Memory B cell (primary cell): ENCODE measurements at regions not wholly inside any gene's neighbourhood (a gene's known extent, or its start where the extent isn't known, plus 50 kb on each side); places are given as distances from the start of the nearest gene placed in this dataset.
A peak's percentile ranks its signal among the peaks of the same experiment; 100 is the strongest.

ENCODE experiments used
- ATAC-seq: fragments of 150-1000 bp; cut with Tn5 transposase; 2 replicates; pipeline ENCODE4 v1.10.0; 2021; ENCODE audit warnings: low read depth, mild to moderate bottlenecking, moderate library complexity
- DNase-seq, 2 donors: peaks; one replicate each; pipeline ENCODE4 v3.0.0; 2022; ENCODE audit warnings: low spot score in 2 of 2
- H3K27ac Mint-ChIP-seq: one replicate; pipeline ENCODE4 v1.8.0; 2022; ENCODE audit warnings: mild to moderate bottlenecking, moderate library complexity, mixed read lengths
- H3K27me3 Mint-ChIP-seq: one replicate; pipeline ENCODE4 v1.8.0; 2022; ENCODE audit warnings: mixed read lengths
- H3K36me3 Mint-ChIP-seq: one replicate; pipeline ENCODE4 v1.8.0; 2022; ENCODE audit warnings: mild to moderate bottlenecking, mixed read lengths
- H3K4me1 Mint-ChIP-seq: one replicate; pipeline ENCODE4 v1.8.0; 2022; ENCODE audit warnings: mixed read lengths
- H3K4me3 Mint-ChIP-seq: one replicate; pipeline ENCODE4 v1.8.0; 2022; ENCODE audit warnings: mild to moderate bottlenecking, moderate library complexity, mixed read lengths
- H3K9me3 Mint-ChIP-seq: one replicate; pipeline ENCODE4 v1.8.0; 2022; ENCODE audit warnings: mixed read lengths

DNA sequence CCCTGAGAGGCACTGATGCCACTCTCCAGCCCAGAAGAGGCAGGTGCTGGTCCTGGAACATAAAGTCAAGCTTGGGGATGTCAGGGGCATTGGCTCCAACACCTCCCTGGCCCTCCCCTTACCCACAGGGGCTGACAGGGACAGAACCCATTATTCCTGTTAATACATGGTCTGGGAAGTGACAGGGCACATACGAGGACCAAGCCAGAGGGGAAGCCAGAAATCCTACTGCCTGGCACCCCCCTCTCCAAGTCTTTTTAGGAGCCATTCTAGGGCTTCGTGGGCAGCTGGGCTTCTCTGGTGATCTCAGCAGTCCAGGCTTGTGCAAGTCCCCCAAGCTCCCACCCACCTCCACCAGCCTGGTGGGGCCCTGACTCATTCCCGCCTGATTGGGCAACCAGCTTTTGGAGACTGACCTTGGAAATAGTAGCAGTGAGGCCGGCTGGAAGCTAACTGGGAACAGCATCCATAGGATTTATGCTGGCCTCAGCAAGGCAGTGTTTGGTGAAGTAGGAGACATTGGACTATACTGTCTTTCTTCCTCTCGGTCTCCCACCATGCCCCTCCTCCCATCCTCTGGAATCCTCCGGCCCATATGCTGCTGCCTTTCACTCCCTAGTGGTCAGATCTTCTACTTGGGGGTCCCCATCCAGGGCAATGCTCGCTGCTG is 86.4 kb upstream of the HK2 start:
- ATAC-seq (no peak), DNase-seq (no peak)
- Mint-ChIP-seq H3K36me3 (no peaks in the 10 kb centered on the region), H3K4me3 (no peak overlapping the region), H3K4me1 (no peaks in the 10 kb centered on the region), H3K9me3 (no peaks in the 10 kb centered on the region), H3K27ac (no peak overlapping the region), H3K27me3 (no peaks in the 10 kb centered on the region)

DNA sequence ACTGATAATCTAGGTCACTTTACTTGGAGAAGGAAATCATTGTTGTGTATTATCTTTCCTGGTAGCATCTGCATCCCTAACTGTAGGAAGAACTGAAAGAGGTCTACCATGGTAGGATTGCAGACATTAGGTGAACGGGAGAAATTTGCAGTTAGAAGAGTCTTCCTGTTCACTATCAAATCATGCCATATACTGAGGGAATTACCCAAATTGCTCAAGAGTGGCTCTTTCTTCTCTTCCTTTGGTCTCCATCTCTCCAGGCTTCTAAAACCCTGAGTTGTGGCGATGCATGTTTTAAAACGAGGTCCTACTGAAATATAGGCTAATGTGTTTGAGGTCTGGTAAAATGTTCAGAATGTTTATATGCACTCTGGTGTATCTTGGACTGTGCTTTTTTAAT is 85.3 kb upstream of the HK2 start:
- H3K4me1 Mint-ChIP-seq, result no peaks in the 10 kb centered on the region
- H3K4me3 Mint-ChIP-seq, result no peak overlapping the region
- no peaks in the 10 kb centered on the region for H3K27me3 Mint-ChIP-seq
- ATAC-seq (no peak), DNase-seq (no peak)
- no peaks in the 10 kb centered on the region for H3K9me3 Mint-ChIP-seq
- no peaks in the 10 kb centered on the region for H3K36me3 Mint-ChIP-seq
- no peak overlapping the region for H3K27ac Mint-ChIP-seq

DNA sequence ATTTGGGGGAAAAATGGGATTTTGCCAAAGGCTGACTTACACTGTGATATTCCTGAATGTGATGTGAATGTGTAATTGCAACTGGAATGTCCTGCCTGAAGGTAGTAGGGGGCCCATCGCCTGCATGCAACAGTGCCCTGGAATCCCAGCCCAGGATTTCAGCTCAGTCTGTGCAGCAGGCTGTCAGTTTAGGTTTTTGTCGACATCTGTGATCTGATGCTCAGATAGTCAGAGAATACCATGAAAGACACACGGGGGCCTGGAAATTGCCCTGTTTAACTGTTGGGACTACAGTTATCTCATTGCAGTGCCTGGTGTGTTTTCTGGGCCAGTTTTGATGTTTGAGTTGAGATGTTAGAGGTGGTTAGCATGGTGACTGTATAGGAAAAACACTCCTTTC is 84.5 kb upstream of the HK2 start:
- ATAC-seq (no peak), DNase-seq (no peak)
- H3K4me3 Mint-ChIP-seq, result no peak overlapping the region
- H3K9me3 Mint-ChIP-seq, result no peaks in the 10 kb centered on the region
- no peaks in the 10 kb centered on the region for H3K4me1 Mint-ChIP-seq
- H3K27ac Mint-ChIP-seq, result no peak overlapping the region
- H3K27me3 Mint-ChIP-seq, result no peaks in the 10 kb centered on the region
- no peaks in the 10 kb centered on the region for H3K36me3 Mint-ChIP-seq

DNA sequence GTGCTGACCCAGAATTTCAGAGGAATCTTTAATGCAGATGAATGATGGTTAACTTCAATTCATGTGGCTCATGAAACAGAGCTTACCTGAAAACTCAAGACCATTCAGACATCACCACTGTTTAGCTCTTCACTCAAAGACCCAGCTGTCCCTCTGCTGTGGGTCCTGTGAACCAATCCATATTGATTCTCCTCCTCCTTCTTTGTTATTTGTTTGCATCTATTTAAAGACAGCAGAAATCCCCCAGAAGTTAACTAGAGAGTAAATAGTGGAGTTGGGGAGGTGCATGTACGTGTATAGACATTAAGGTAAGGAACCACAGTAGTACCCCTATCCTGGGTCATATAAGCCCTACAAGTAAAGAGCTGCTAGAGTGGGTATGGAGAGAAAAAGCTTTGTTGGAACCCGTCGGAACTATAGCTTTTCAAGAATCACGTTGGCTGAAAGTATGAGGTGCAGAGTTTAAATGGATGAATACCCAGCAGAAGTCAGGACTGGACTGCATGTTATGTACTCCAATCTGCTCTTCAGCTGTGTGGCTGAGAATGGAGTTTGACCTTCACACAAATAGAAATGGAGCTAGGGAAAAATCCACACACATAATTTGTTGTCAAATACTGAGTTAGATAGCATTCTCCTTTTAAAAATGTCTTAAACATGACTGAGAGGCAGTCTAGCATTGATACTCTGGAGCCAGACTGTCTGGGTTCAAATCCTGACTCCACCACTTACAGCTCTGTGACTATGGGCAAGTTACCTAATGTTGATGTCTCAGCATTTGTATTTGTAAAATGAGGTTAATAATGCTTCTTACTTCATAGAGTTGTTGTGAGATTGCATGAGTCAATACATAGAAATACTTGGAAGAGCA is 81.7 kb upstream of the HK2 start:
- DNase-seq (no peak), ATAC-seq (no peak)
- Mint-ChIP-seq H3K9me3 (peaks cover 5% of the 10 kb centered on the region), H3K36me3 (peaks cover 5% of the 10 kb centered on the region), H3K27me3 (no peaks in the 10 kb centered on the region), H3K4me1 (peaks cover 5% of the 10 kb centered on the region), H3K27ac (no peak overlapping the region), H3K4me3 (no peak overlapping the region)

DNA sequence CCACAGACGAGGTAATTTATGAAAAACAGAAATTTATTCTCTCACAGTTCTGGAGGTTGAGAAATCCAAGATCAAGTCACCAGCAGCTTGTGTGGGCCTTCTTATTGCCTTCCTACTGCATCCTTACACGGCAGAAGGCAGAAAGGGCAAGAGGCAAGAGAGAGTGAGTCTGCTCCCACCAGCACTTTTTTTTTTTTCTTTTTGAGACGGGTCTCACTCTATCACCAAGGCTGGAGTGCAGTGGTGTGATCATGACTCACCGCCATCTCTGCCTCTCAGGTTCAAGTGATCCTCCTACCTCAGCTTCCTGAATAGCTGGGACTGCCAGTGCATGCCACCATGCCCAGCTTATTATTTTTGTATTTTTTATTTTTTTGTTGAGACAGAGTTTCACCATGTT is 78.5 kb upstream of the HK2 start:
- peaks cover 5% of the 10 kb centered on the region for H3K4me1 Mint-ChIP-seq
- no peak for ATAC-seq
- H3K9me3 Mint-ChIP-seq, result peaks cover 5% of the 10 kb centered on the region
- DNase-seq, result no peak
- no peaks in the 10 kb centered on the region for H3K27me3 Mint-ChIP-seq
- no peak overlapping the region for H3K27ac Mint-ChIP-seq
- H3K4me3 Mint-ChIP-seq, result no peak overlapping the region
- peaks cover 7% of the 10 kb centered on the region for H3K36me3 Mint-ChIP-seq

DNA sequence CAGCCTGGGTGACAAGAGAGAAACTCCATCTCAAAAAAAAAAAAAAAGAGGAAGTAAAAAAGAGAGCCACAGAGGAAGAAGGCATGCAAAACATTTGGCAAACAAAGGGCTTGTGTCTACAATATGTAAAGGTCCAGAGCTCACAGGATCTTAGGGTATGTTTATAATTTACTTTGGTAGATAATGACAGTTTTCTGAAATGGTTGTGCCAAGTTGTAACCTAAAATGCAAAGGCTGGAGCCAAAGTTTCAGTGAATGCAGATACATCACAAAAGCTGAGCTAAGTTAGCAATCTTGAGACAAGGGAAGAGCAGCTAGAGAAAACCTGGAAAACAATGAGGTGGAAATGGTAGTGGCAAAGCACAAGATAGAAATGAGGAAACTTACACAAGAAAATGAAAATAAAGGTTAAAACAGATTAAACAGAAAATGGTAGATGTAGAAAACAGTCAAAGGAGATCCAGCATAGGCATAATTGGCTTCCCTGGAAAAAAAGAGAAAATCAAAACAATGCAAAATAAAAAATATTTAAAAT is 77.5 kb upstream of the HK2 start:
- Mint-ChIP-seq H3K36me3 (peaks cover 7% of the 10 kb centered on the region), H3K27me3 (no peaks in the 10 kb centered on the region), H3K27ac (peak overlapping the region; percentile 4), H3K9me3 (peaks cover 5% of the 10 kb centered on the region), H3K4me3 (peak overlapping the region; percentile 55), H3K4me1 (peaks cover 5% of the 10 kb centered on the region)
- peak; percentile 97 for ATAC-seq
- peak in 1 of 2 donors; percentile 9 for DNase-seq

DNA sequence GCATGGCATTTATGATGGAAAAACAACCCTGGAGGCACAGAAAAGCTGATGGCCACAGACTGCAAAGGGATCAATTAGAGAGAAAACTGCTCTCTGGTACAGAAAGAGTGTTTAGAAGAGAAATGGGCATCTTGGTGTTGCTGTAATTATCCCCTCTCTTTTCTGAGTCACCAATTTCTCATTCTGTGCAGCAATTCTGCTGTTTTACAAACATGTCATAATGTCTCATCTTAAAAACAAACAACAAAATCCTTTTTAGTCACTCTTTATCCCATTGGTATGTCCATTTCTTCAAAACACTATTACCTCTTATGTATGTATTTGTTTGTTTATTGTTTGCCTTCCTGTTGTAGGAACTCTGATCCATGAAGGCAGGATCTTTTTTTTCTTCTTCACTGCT is 73.9 kb upstream of the HK2 start:
- no peak for DNase-seq
- H3K4me3 Mint-ChIP-seq, result no peak overlapping the region
- peaks cover 7% of the 10 kb centered on the region for H3K36me3 Mint-ChIP-seq
- peaks cover 5% of the 10 kb centered on the region for H3K9me3 Mint-ChIP-seq
- H3K27me3 Mint-ChIP-seq, result peaks cover 3% of the 10 kb centered on the region
- peaks cover 5% of the 10 kb centered on the region for H3K4me1 Mint-ChIP-seq
- no peak for ATAC-seq
- H3K27ac Mint-ChIP-seq, result no peak overlapping the region

DNA sequence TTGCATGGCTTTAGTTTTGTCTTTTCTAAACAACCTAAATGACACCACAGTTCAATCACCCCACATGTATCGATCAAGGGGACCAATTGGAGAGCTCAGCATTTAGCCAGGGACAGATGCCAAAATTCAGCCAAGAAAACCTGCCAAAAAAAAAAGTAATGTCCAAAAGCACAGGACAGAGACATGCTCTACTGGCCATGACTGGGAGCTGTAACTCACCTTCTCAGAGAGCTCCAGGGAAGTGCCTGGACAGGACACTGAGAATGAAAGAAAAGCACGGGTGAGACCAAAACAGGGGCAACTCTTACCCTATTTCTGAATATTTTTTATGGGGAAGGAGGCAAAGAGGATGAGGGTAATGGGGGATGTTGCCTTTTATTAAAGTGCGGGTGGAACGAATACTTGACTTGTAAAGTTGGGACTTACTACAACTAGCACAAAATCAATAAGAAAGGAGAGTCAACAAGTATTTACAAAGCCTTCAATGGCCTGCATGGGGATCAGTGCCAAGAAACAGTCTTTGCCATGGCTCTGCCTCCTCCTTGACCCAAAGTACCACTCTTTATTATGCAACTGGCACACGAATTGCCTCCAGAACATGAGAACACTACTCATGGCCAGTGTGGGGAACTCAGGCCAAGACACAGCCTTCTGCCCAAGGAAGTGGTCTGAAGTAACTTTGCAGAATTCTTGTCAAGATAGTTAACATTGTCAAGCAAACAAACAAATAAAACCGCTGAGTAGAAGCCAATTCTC is 72.9 kb upstream of the HK2 start:
- Mint-ChIP-seq H3K4me1 (peaks cover 5% of the 10 kb centered on the region), H3K4me3 (no peak overlapping the region), H3K27me3 (peaks cover 5% of the 10 kb centered on the region), H3K9me3 (peaks cover 5% of the 10 kb centered on the region), H3K36me3 (peaks cover 7% of the 10 kb centered on the region), H3K27ac (no peak overlapping the region)
- ATAC-seq (no peak), DNase-seq (no peak)

DNA sequence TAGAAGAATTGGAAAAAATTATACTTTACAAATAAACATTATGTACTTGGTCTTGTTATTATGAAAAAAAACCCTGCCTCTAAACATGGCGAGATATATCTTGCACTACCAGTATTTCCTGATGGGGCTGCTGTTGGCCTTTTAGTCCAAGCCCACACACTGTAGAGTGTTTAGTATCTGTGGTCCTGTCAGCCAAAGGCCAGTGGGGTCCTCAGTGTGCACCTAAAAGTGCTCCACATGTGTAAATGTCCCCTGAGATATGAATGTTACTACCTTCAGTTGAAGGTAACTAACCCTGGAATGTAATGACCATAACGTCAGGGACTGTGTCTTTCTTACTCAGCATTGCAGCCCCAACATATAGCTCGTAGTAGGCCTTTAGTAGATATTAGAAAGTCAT is 71.1 kb upstream of the HK2 start:
- Mint-ChIP-seq H3K4me3 (no peak overlapping the region), H3K9me3 (no peaks in the 10 kb centered on the region), H3K4me1 (no peaks in the 10 kb centered on the region), H3K27ac (no peak overlapping the region), H3K27me3 (peaks cover 8% of the 10 kb centered on the region), H3K36me3 (peaks cover 2% of the 10 kb centered on the region)
- DNase-seq, result no peak
- no peak for ATAC-seq

DNA sequence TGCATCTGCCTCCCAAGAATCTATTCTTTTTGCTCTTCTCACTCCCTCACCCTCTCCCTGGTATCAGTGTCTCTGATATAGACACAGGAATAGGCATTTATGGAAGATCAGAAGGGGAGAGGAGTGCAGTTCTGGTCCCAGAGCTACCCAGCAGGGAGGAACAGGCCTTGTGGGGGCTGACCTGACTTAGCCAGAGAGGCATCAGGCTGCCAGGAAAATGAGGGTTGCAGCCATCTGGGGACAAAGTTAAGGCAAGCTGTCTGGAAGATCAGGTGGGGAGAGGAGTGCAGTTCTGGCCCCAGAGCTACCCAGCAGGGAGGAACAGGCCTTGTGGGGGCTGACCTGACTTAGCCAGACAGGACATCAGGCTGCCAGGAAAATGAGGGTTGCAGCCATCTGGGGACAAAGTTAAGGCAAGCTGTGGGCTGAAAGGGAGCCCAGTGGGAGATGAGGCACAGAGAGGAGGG is 69.9 kb upstream of the HK2 start:
- no peaks in the 10 kb centered on the region for H3K9me3 Mint-ChIP-seq

DNA sequence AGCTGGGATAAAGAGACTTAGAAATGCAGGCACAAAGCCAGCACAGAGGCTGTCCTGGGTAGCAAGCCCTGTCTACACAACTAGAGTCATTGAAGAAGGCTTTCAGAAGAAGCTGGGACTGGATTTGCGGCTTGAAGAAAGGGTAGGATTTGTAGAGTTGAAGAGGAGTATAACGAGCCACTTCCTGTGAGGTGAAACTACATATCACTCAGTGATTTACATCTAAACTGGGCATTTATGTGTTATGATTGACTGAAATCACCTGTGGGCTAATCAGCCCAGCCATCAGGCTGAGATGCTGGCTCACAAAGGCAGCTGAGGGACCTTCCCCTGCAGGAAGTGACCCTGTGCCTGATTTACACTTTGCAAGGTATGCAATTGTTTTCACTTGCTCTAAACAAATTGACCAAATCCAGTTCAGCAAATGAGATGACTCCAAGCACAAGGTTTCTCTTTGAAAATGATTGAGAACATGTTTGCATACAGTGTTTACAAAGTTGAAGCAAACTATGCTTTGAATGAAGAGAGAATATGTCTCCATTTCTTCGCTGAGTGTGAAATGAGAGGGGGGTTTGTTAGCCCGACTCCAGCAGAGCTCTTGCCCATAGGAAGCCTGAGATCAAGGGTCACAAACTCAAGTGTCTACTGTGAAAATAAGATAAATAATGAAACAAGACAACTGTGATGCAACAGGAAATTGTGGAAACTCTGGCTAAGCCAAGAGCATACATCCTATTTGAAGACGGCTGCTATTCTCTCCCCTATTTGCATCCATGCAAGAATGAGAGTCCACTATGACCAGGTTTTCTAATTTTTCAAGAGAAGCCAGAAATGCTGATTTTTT is 69.3 kb upstream of the HK2 start:
- H3K4me3 Mint-ChIP-seq, result no peak overlapping the region

More for the DNA sequence above, 69.9 kb upstream of the HK2 start:
- Mint-ChIP-seq H3K4me1 (no peaks in the 10 kb centered on the region), H3K27ac (no peak overlapping the region), H3K36me3 (no peaks in the 10 kb centered on the region), H3K4me3 (no peak overlapping the region), H3K27me3 (peaks cover 8% of the 10 kb centered on the region)
- ATAC-seq, result no peak
- no peak for DNase-seq

DNA sequence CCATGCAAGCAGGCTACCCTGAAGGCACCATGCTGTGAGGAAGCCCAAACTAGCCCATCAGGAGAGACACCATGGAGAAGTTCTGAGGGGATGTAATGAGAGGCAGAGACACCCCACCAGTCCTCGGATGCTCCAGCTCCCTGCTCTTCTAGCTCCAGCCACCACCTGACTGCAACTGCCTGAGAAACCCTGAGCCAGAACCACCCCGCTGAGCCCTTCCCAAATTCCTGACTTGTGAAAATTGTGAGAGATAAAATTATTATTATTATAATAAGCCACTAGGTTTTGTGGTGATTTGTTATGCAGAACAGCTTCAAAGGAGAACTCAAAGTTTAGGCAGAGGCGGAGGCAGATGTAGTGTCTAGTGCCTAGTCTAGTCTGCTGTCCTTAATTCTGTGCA is 67.1 kb upstream of the HK2 start:
- Mint-ChIP-seq H3K4me1 (no peaks in the 10 kb centered on the region), H3K36me3 (no peaks in the 10 kb centered on the region), H3K4me3 (no peak overlapping the region), H3K27ac (no peak overlapping the region), H3K9me3 (no peaks in the 10 kb centered on the region), H3K27me3 (peaks cover 8% of the 10 kb centered on the region)
- no peak for DNase-seq
- no peak for ATAC-seq

More for the DNA sequence above, 69.3 kb upstream of the HK2 start:
- Mint-ChIP-seq H3K36me3 (no peaks in the 10 kb centered on the region), H3K4me1 (no peaks in the 10 kb centered on the region), H3K27ac (no peak overlapping the region), H3K27me3 (peaks cover 8% of the 10 kb centered on the region), H3K9me3 (no peaks in the 10 kb centered on the region)
- no peak for DNase-seq
- ATAC-seq, result no peak

DNA sequence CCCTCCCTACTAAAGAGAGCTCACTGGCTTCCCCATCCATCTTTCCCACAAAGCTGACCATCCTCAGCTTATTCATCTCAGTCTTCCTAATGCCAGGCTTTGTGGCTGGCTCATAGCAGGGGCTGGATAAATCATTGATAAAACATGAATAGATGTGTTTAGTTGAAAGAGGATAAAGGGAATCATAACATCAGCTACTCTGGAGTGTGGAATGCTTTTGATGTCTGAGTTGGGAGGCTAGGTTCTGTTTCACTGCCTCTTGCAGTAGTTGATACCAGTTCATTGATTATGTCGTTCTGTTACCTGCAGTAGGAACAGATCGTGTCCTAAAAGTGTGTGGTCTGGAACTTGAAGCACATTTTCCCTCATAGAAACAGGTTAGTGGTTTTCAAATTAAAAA is 66.3 kb upstream of the HK2 start:
- Mint-ChIP-seq H3K36me3 (no peaks in the 10 kb centered on the region), H3K9me3 (no peaks in the 10 kb centered on the region), H3K4me3 (no peak overlapping the region), H3K27ac (no peak overlapping the region), H3K4me1 (no peaks in the 10 kb centered on the region), H3K27me3 (peaks cover 5% of the 10 kb centered on the region)
- DNase-seq (no peak), ATAC-seq (no peak)
